GM18867 (cell line): ENCODE measurements at regions not wholly inside any gene's neighbourhood (a gene's known extent, or its start where the extent isn't known, plus 50 kb on each side); places are given as distances from the start of the nearest gene placed in this dataset.

Experiments used
- ATAC-seq: cut with Tn5 transposase; IDR thresholded peaks from one replicate; pipeline ENCODE4 v1.9.1; 2021; ENCODE audit warnings: mild to moderate bottlenecking, moderate library complexity; ENCODE audit not compliant: unreplicated experiment

DNA sequence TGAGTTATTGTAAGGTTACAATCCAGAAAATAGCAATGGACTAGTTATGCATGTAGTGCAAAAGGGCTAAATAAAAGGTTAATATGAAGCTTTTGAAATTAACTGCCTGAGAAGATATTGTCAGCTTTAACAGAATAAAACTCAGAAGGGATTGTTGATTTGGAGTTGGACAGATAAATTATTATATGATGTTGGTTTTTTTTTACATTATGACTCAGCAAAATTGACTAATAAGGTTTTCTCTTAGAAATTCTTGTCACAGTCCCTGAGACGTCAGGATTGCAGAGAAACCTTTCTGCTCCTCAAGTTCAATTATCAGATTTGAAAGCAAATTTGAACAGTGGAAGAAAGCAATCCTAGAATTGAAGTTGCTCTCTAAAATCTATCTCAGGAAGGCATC is 946.9 kb downstream of the CBLN2 start:
- no peak for ATAC-seq

DNA sequence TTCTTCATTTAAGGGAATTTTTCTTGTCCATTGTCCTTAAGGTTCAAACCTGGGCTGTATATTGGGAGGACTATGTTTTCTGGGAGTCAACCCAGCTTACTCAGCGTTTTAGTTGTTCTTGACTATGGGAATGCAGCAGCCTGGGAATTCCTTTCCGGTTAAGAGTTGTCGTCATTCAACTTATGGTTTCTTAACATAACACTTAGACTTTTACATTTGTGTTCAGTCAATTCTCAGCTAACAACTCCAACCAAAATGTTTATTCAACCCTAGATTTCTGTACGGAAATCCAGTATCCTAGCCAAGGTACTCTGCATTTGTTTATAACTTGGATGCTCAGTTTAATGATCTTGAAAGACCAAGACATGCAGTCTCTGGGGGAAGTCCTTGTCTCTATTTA is 960.9 kb downstream of the CBLN2 start:
- no peak for ATAC-seq

DNA sequence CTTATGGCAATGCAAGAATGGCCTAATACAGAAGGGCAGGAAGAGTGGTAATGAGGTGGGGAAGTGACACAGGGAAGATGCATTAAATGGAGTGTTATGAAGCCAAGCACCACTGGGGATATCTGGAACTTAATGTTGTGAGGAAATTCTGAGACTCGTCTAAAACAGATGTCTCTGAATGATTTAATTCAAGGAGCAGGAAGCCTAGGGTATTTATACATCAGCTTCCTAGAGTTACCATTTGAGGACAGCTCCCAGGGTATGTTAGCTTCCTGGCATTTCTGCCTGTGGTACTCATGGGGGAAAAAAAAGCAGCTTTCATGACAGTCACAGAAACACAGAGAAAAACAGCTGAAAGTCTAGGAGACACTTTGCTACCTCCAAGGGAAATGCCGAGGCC is 989.5 kb downstream of the CBLN2 start:
- no peak for ATAC-seq

DNA sequence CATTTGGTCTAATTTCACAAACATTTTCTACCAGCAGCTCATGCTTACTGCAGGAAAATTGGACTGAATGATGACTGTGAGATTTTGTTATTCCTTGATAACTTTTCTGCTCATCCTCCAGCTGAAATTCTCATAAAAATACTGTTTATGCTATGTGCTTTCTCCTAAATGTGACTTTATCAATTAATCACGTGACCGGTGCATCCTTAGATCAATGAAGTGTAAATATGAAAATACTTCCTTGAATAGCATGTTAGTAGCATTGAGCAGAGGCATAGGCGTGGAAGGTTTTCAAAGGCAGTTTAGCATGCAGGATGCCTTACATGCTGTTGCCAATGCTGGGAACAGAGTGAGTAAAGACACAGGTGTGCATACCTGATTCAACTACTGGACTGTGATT is 1002.5 kb downstream of the CBLN2 start:
- no peak for ATAC-seq

DNA sequence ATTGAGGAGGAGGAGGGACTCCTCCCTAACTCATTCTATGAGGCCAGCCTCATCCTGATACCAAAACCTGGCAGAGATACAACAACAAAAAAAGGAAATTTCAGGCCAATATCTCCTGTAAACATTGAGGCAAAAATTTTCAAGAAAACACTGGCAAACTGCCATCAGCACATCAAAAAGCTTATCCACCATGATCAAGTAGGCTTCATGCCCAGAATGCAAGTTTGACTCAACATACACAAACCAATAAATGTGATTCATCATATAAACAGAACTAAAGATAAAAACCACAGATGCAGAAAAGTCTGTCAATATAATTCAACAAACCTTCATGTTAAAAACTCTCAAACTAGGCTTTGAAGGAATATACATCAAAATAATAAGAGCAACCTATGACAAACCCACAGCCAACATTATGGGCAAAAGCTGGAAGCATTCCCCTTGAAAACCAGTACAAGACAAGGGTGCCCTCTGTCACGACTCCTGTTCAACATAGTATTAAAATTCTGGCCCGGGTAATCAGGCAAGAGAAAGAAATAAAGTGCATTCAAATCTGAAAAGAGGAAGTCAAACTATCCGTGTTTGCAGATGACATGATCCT is 1014.3 kb downstream of the CBLN2 start:
- no peak for ATAC-seq

GRCh38 chr18:71523483-71524435 is 1020.4 kb downstream of the CBLN2 start:
- ATAC-seq, result no peak

DNA sequence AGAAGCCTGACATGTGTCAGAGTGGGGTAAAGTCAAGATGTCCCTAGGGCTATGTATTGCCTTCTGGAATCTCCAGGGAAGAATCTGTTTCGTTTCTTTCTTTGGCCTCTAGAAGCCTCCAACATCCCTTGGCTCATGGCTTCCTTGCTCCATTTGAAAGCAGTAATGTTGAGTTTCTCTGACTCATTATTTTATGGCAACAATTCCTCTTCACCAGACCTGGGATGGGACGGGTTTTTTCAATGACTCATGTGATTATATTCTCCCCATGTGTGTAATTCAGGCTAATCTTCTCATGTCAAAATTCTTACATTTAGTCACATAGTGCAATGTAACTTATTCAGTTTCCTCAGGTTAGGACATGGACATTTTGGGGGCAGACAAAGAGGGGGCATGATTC is 1038.6 kb downstream of the CBLN2 start:
- ATAC-seq, result no peak

GRCh38 chr18:71503222-71503621 is 1040.9 kb downstream of the CBLN2 start:
- no peak for ATAC-seq

GRCh38 chr18:71485611-71486010 is 1058.5 kb downstream of the CBLN2 start:
- no peak for ATAC-seq

DNA sequence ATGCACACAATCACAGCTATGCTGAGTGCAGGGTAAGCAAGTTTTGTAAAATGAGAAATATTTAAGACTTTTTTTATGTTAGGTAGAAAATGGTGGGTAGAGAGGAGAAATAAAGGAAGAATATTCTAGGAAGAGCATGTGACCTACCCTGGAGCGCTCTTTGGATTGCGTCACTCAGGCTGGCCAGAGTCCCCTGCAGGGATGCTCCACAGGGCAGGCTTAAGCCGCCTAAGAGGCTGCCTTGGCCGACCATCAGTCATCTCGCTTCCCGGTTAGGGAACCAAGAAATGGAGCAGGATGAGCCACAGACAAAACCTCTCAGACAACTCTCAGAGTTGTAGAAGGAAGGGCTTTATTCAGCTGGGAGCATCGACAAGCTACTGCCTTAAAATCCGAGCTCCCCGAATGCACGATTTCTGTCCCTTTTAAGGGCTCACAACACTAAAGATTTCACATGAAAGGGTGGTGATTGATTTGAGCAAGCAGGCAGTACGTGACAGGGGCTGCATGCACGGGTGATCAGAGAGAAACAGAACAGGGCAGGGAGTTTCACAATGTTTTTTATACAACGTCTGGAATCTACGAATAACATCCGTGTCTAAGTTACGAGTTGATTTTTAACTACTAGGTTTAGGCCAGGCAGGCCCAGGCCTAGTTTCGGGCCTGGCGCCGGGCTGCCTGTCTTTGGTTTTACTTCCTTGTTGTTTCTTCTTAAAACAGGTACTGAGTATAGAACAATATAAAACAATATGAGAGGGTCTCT is 1072.0 kb downstream of the CBLN2 start:
- ATAC-seq, result no peak

- no peak for ATAC-seq
Observed at GRCh38 chr18:71456206-71456605, 1087.9 kb downstream of the CBLN2 start.

- no peak for ATAC-seq
Observed at GRCh38 chr18:71450257-71450656, 1093.9 kb downstream of the CBLN2 start.

GRCh38 chr18:71443706-71444480 is 1100.2 kb downstream of the CBLN2 start:
- ATAC-seq, result no peak

GRCh38 chr18:71442731-71443141 is 1101.4 kb downstream of the CBLN2 start:
- ATAC-seq, result no peak

GRCh38 chr18:71441156-71441555 is 1103.0 kb downstream of the CBLN2 start:
- ATAC-seq, result no peak

- ATAC-seq, result no peak
Observed at GRCh38 chr18:71437511-71437910, 1106.6 kb downstream of the CBLN2 start.

- ATAC-seq, result no peak
Observed at GRCh38 chr18:71433373-71433772, 1110.8 kb downstream of the CBLN2 start.

- no peak for ATAC-seq
Observed at GRCh38 chr18:71431689-71432088, 1112.5 kb downstream of the CBLN2 start.

- ATAC-seq, result no peak
Observed at GRCh38 chr18:71431171-71431570, 1113.0 kb downstream of the CBLN2 start.

- no peak for ATAC-seq
Observed at GRCh38 chr18:71426441-71426840, 1117.7 kb downstream of the CBLN2 start.
